ENCODE measurements at regions not wholly inside any gene's neighbourhood (a gene's known extent, or its start where the extent isn't known, plus 50 kb on each side); places are given as distances from the start of the nearest gene placed in this dataset.

GRCh38 chr10:9043466-9043865 is 989.0 kb downstream of the GATA3 start:
- TF ChIP-seq CTCF (IDR thresholded peaks at IDR 0.05; ENCODE audit: poor library complexity) (no peak), EZH2phosphoT487 (IDR thresholded peaks at IDR 0.05; ENCODE audit: low read depth, severe bottlenecking, unreplicated experiment) (no peak)
